A549 (cell line): ENCODE measurements at regions not wholly inside any gene's neighbourhood (a gene's known extent, or its start where the extent isn't known, plus 50 kb on each side); places are given as distances from the start of the nearest gene placed in this dataset.

Experiments used
- BHLHE40 ChIP-seq: IDR thresholded peaks from 2 replicates; pipeline ENCODE4 v1.6.1; 2012; ENCODE audit warnings: low read depth, low read length, inconsistent platforms
- PHF8 ChIP-seq: fragments of 200-600 bp; sonication (generic); IDR thresholded peaks from 2 replicates; pipeline ENCODE4 v1.6.1; 2016; ENCODE audit warnings: low read depth, mild to moderate bottlenecking, antibody characterized with exemption, moderate library complexity, borderline replicate concordance

DNA sequence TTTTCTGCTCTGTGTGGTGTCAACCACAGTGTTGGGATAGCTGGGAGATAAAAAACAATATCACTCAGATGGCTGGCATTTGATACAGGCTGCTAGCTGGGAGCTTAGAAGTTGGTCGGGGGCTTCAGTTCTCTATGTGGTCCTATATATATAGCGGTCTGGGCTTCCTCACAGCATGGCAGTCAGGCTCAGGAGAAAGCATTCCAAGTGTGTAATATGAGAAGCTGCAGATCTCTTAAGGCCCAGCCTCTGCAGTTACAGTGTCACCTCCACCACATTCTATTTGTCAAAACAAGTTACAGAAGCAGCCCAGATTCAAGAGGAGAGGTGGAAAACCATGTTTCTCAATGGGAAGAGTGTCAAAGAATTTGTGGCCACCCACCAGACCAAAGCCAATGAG is 108.1 kb upstream of the NIPBL start:
- TF ChIP-seq PHF8 (no peak), BHLHE40 (no peak)
